DOHH2 (cell line): ENCODE measurements at regions not wholly inside any gene's neighbourhood (a gene's known extent, or its start where the extent isn't known, plus 50 kb on each side); places are given as distances from the start of the nearest gene placed in this dataset.

Experiments
- CTCF ChIP-seq: fragments of 200-600 bp; sonication (generic); IDR thresholded peaks from one replicate; pipeline ENCODE4 v1.5.1; 2014; ENCODE audit warnings: antibody characterized with exemption, mild to moderate bottlenecking, low read depth, low read length; ENCODE audit not compliant: poor library complexity, severe bottlenecking
- EZH2phosphoT487 ChIP-seq: fragments of 200-600 bp; sonication (generic); IDR thresholded peaks from 2 replicates; pipeline ENCODE4 v1.6.1; 2017; ENCODE audit warnings: borderline replicate concordance, mild to moderate bottlenecking, antibody characterized with exemption, low read length, moderate library complexity, mixed read lengths

- no peak for TF ChIP-seq EZH2phosphoT487
- no peak for TF ChIP-seq CTCF
Measured at GRCh38 chr1:233791721-233792120, 112.8 kb upstream of the SLC35F3 start.
